H1 (cell line): ENCODE measurements at regions not wholly inside any gene's neighbourhood (a gene's known extent, or its start where the extent isn't known, plus 50 kb on each side); places are given as distances from the start of the nearest gene placed in this dataset.

Source experiments
- CTCF ChIA-PET: fragments of 300-600 bp; sonication (Branson Sonifier 250); formaldehyde crosslinking; loops from one replicate; lab custom pipeline; 2021; ENCODE audit not compliant: partially characterized antibody; lab: Charles Lee
- POLR2A ChIA-PET: fragments of 300-600 bp; sonication (Branson Sonifier 250); formaldehyde crosslinking; loops from one replicate; lab custom pipeline; 2021; ENCODE audit warnings: inconsistent platforms; ENCODE audit not compliant: partially characterized antibody; lab: Charles Lee
- DNase-seq, 2 experiments: peaks; one replicate each; pipeline versions ENCODE4 v3.0.0 to v3.0.0-alpha.2; 2010 to 2022; ENCODE audit warnings: low spot score in 2 of 2, low read depth in 1 of 2, mixed read lengths in 1 of 2
- FAIRE-seq: peaks from 2 replicates; lab custom pipeline; 2011; peaks lifted over from hg19 to GRCh38; lab: Jason Lieb, UNC
- H2AFZ ChIP-seq: 2 replicates; pipeline ENCODE4 v1.8.1; 2012; ENCODE audit warnings: low read length, inconsistent platforms
- H2AK5ac ChIP-seq: 2 replicates; pipeline ENCODE4 v1.6.1; 2013; ENCODE audit warnings: low read depth, low read length
- H2BK120ac ChIP-seq: replicated peaks from 2 replicates; pipeline ENCODE3; 2013; ENCODE audit warnings: low read depth, low read length, inconsistent platforms
- H2BK12ac ChIP-seq: 2 replicates; pipeline ENCODE4 v1.6.1; 2013; ENCODE audit warnings: low read depth, low read length
- H2BK15ac ChIP-seq: 2 replicates; pipeline ENCODE4 v1.6.1; 2013; ENCODE audit warnings: low read length
- H2BK20ac ChIP-seq: 2 replicates; pipeline ENCODE4 v1.6.1; 2013; ENCODE audit warnings: low read length
- H2BK5ac ChIP-seq: 2 replicates; pipeline ENCODE4 v1.6.1; 2013; ENCODE audit warnings: low read depth, low read length
- H3K14ac ChIP-seq: 2 replicates; pipeline ENCODE4 v1.6.1; 2013; ENCODE audit warnings: inconsistent platforms; ENCODE audit not compliant: insufficient read length
- H3K18ac ChIP-seq: 2 replicates; pipeline ENCODE4 v1.6.1; 2013; ENCODE audit warnings: low read length; ENCODE audit errors: extremely low read depth
- H3K23ac ChIP-seq: 2 replicates; pipeline ENCODE4 v1.6.1; 2013; ENCODE audit warnings: inconsistent platforms; ENCODE audit not compliant: insufficient read length
- H3K23me2 ChIP-seq: 2 replicates; pipeline ENCODE4 v1.6.1; 2013; ENCODE audit warnings: low read depth, low read length
- H3K27ac ChIP-seq: 2 replicates; pipeline ENCODE4 v1.6.1; 2011; ENCODE audit warnings: low read depth, low read length, inconsistent platforms
- H3K27me3 ChIP-seq, 4 experiments: replicated peaks in 1 of 4; 1 replicate in 1 of 4; 2 replicates in 3 of 4; pipeline versions ENCODE4 v1.6.1 to v1.8.1; 2011 to 2013; ENCODE audit warnings: low read length in 3 of 4, mild to moderate bottlenecking in 3 of 4, inconsistent platforms in 2 of 4, mixed read lengths in 2 of 4, moderate library complexity in 1 of 4; ENCODE audit not compliant: control insufficient read depth in 3 of 4, insufficient read depth in 3 of 4; ENCODE audit errors: extremely low read depth in 1 of 4
- H3K36me3 ChIP-seq, 4 experiments: 2 replicates each; pipeline versions ENCODE4 v1.6.1 to v1.8.1; 2011 to 2013; ENCODE audit warnings: mild to moderate bottlenecking in 4 of 4, low read length in 3 of 4, moderate library complexity in 2 of 4, control low read depth in 1 of 4, inconsistent platforms in 1 of 4; ENCODE audit not compliant: insufficient read depth in 4 of 4, control insufficient read depth in 2 of 4
- H3K4ac ChIP-seq: replicated peaks from 2 replicates; pipeline ENCODE3; 2013; ENCODE audit warnings: low read length, low read depth, mixed read lengths, inconsistent platforms; ENCODE audit not compliant: insufficient read length
- H3K4me1 ChIP-seq, 4 experiments: replicated peaks in 1 of 4; 1 replicate in 1 of 4; 2 replicates in 3 of 4; pipeline versions ENCODE4 v1.6.1 to v1.8.1; 2011 to 2013; ENCODE audit warnings: low read length in 3 of 4, inconsistent platforms in 2 of 4, mixed read lengths in 1 of 4; ENCODE audit not compliant: insufficient read depth in 4 of 4, control insufficient read depth in 3 of 4
- H3K4me2 ChIP-seq, 2 experiments: 2 replicates each; pipeline versions ENCODE4 v1.6.1 to v1.8.1; 2011 to 2013; ENCODE audit warnings: low read depth in 2 of 2, low read length in 2 of 2, control low read depth in 1 of 2, inconsistent platforms in 1 of 2, mild to moderate bottlenecking in 1 of 2; ENCODE audit not compliant: insufficient read depth in 1 of 2
- H3K4me3 ChIP-seq, 4 experiments: fragments of 200-600, 300-600 bp in 1 of 4; sonication (generic), shearing (Covaris generic), sonication (Bioruptor Twin) in 1 of 4; 2 replicates each; pipeline versions ENCODE4 v1.5.1 to v1.8.1; 2011 to 2016; ENCODE audit warnings: low read length in 4 of 4, low read depth in 3 of 4, control low read depth in 2 of 4, inconsistent platforms in 2 of 4, mild to moderate bottlenecking in 2 of 4, mixed read lengths in 1 of 4, moderate library complexity in 1 of 4; ENCODE audit not compliant: insufficient read depth in 2 of 4; ENCODE audit errors: extremely low read depth in 1 of 4
- H3K56ac ChIP-seq: replicated peaks from 2 replicates; pipeline ENCODE3; 2013; ENCODE audit warnings: low read depth, mild to moderate bottlenecking, mixed read lengths, low read length, inconsistent platforms; ENCODE audit not compliant: insufficient read length
- H3K79me1 ChIP-seq: 2 replicates; pipeline ENCODE4 v1.6.1; 2013; ENCODE audit warnings: low read depth, low read length, control low read depth
- H3K79me2 ChIP-seq, 2 experiments: 2 replicates each; pipeline versions ENCODE4 v1.6.1 to v1.8.1; 2012 to 2013; ENCODE audit warnings: low read length in 2 of 2, mild to moderate bottlenecking in 2 of 2, inconsistent platforms in 1 of 2; ENCODE audit not compliant: insufficient read depth in 2 of 2, control insufficient read depth in 1 of 2
- H3K9ac ChIP-seq, 4 experiments: replicated peaks in 1 of 4; 1 replicate in 1 of 4; 2 replicates in 3 of 4; pipeline versions ENCODE4 v1.6.1 to v1.8.1; 2011 to 2013; ENCODE audit warnings: low read depth in 3 of 4, low read length in 3 of 4, control low read depth in 2 of 4, mild to moderate bottlenecking in 2 of 4, moderate library complexity in 2 of 4, inconsistent platforms in 1 of 4; ENCODE audit errors: extremely low read depth in 1 of 4
- H3K9me3 ChIP-seq, 2 experiments: 2 replicates each; pipeline versions ENCODE4 v1.6.1 to v1.8.1; 2012 to 2013; ENCODE audit warnings: mild to moderate bottlenecking in 2 of 2, moderate library complexity in 2 of 2, control low read depth in 1 of 2, inconsistent platforms in 1 of 2, low read depth in 1 of 2, low read length in 1 of 2, mixed read lengths in 1 of 2; ENCODE audit not compliant: insufficient read depth in 2 of 2
- H4K20me1 ChIP-seq, 2 experiments: replicated peaks in 1 of 2; 2 replicates each; pipeline versions ENCODE3 to v1.8.1; 2011 to 2013; ENCODE audit warnings: inconsistent platforms in 2 of 2, low read length in 2 of 2, mild to moderate bottlenecking in 1 of 2; ENCODE audit not compliant: insufficient read depth in 2 of 2, control insufficient read depth in 1 of 2
- H4K5ac ChIP-seq: 2 replicates; pipeline ENCODE4 v1.6.1; 2013; ENCODE audit warnings: low read length, low read depth, mixed read lengths, inconsistent platforms; ENCODE audit not compliant: insufficient read length
- H4K8ac ChIP-seq: 2 replicates; pipeline ENCODE4 v1.8.0; 2013; ENCODE audit warnings: mild to moderate bottlenecking, moderate library complexity, low read length, inconsistent platforms; ENCODE audit not compliant: insufficient read depth; ENCODE audit errors: extremely low read depth
- H4K91ac ChIP-seq: replicated peaks from 2 replicates; pipeline ENCODE3; 2013; ENCODE audit warnings: low read length, mixed read lengths, inconsistent platforms; ENCODE audit not compliant: insufficient read length
- MAFK ChIP-seq: IDR thresholded peaks from 2 replicates; pipeline ENCODE4 v1.6.1; 2012; ENCODE audit warnings: low read depth, mild to moderate bottlenecking, improper control_type of control experiment, low read length
- TEAD4 ChIP-seq: IDR thresholded peaks from 2 replicates; pipeline ENCODE4 v1.6.1; 2012; ENCODE audit warnings: low read depth, low read length, inconsistent platforms, mixed read lengths
- WGBS, 2 experiments: shearing (Covaris generic) in 1 of 2; methylation state at CpG; one replicate each; pipeline versions ENCODE4 v1.1.6 to v1.1.7; 2013 to 2015; ENCODE audit warnings: low lambda C conversion rate in 2 of 2, mixed read lengths in 2 of 2, inconsistent platforms in 1 of 2, low coverage in 1 of 2, missing lambda C conversion rate in 1 of 2; ENCODE audit not compliant: insufficient replicate concordance in 2 of 2, insufficient coverage in 1 of 2, insufficient read length in 1 of 2; ENCODE audit errors: extremely low coverage in 1 of 2, missing lambda C conversion rate in 1 of 2; 5-methylcytosine and 5-hydroxymethylcytosine counted together

- FAIRE-seq (no peak), DNase-seq (no peak)
- H3K36me3 ChIP-seq = no peaks in the 10 kb centered on the region
- H2BK12ac ChIP-seq = no peak overlapping the region
- no peaks in the 10 kb centered on the region for H3K9me3 ChIP-seq
- no peak overlapping the region for H4K91ac ChIP-seq
- no peak overlapping the region for H2BK15ac ChIP-seq
- H3K9ac ChIP-seq = no peak overlapping the region
- TF ChIP-seq MAFK (no peak), TEAD4 (peak; percentile 61)
- H3K27me3 ChIP-seq = no peaks in the 10 kb centered on the region
- peaks cover 0 to 3% (median 0%) of the 10 kb centered on the region in 4 experiments; a peak in 1 of 7 replicates for H3K4me1 ChIP-seq
- no peak overlapping the region for H3K4me3 ChIP-seq
- H3K79me1 ChIP-seq = no peaks in the 10 kb centered on the region
- H3K4ac ChIP-seq = no peak overlapping the region
- no peaks in the 10 kb centered on the region for H3K79me2 ChIP-seq
- ChIA-PET CTCF (interaction anchor here (1.2 kb wide), 1 partner anchor 51 kb away, joined by 6 read pairs; no protein-coding TSS in a partner anchor), POLR2A (no interaction called here)
- H3K4me2 ChIP-seq = no peak overlapping the region
- H2BK20ac ChIP-seq = no peak overlapping the region
- no peak overlapping the region for H2BK5ac ChIP-seq
- no peak overlapping the region for H4K5ac ChIP-seq
- H3K18ac ChIP-seq = no peak overlapping the region
- H4K20me1 ChIP-seq = no peaks in the 10 kb centered on the region
- WGBS, 2 experiments = 88% methylated on average over 4 of the region's 4 CpGs; no CpG with 5 or more reads in 1 of the 2 experiments
- no peak overlapping the region for H3K23ac ChIP-seq
- H3K23me2 ChIP-seq = no peaks in the 10 kb centered on the region; the same call in 1 of the 2 replicates
- no peak overlapping the region for H2BK120ac ChIP-seq
- no peak overlapping the region for H2AK5ac ChIP-seq
- H3K56ac ChIP-seq = no peak overlapping the region
- H4K8ac ChIP-seq = no peak overlapping the region
- no peak overlapping the region for H3K27ac ChIP-seq
- no peak overlapping the region for H3K14ac ChIP-seq
- no peak overlapping the region for H2AFZ ChIP-seq
These were observed 487.2 kb upstream of the SOX5 start for GRCh38 chr12:24436667-24437066.
